Ovary (tissue), 3 donors: ENCODE measurements at regions not wholly inside any gene's neighbourhood (a gene's known extent, or its start where the extent isn't known, plus 50 kb on each side); places are given as distances from the start of the nearest gene placed in this dataset.

Source experiments
- CTCF ChIP-seq, 3 donors: fragments of 450-650 bp in 2 of 3; fragments of 200-600 bp in 1 of 3; IDR thresholded peaks; one replicate each; pipeline versions ENCODE4 v1.5.1 to v1.8.0; 2016 to 2022; ENCODE audit warnings: antibody characterized with exemption in 3 of 3, mild to moderate bottlenecking in 1 of 3
- POLR2A ChIP-seq: fragments of 450-650 bp; IDR thresholded peaks from one replicate; pipeline ENCODE4 v1.6.1; 2017; ENCODE audit warnings: antibody characterized with exemption, mild to moderate bottlenecking, moderate library complexity
- donor health status: DM: no; HTN: no; CAD: no.

- no peak for TF ChIP-seq CTCF (IDR thresholded peaks at IDR 0.05)
- no peak for TF ChIP-seq POLR2A
Observed at GRCh38 chr18:64791236-64791635, 642.3 kb upstream of the LINC00305 start.
